HG02943 (cell line): ENCODE measurements at regions not wholly inside any gene's neighbourhood (a gene's known extent, or its start where the extent isn't known, plus 50 kb on each side); places are given as distances from the start of the nearest gene placed in this dataset.

ENCODE experiments used
- ATAC-seq: cut with Tn5 transposase; IDR thresholded peaks from one replicate; pipeline ENCODE4 v1.9.1; 2021; ENCODE audit warnings: mild to moderate bottlenecking, low read depth, moderate library complexity; ENCODE audit not compliant: unreplicated experiment

DNA sequence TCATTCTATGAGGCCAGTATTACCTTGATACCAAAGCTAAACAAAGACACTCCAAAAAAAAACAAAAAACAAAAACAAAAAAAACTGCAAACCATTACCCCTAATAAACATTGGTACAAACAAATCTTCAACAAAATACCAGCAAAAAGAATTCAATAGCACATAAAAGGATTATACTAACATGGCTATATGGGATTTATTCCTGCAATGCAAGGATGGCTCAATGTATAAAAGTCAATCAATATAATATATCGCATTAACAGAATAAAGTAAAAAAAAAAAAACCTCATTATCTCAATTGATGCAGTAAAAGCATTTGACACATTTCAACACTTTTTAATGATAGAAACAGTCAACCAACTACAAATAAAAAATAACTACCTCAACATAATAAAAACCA, 233.3 kb upstream of the NFE2L3 start:
- ATAC-seq: no peak

DNA sequence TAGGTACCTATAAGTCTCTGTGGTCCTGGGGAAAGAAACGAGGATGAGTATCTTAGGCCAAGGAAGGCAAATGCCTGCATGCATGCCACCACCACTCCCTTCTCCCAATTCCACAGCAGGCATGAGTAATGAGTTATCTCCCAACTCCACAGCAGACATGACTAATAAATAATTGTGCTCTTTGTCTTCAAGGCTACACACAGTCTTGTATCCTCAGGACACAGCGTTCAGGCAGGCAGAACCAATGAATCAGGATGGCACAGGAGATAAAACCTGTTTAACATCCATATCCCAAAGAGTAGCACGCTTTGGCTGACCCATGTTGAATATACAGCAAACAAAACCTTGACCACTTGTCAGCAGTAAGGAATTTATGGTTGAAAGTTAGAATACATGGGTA, 229.7 kb upstream of the NFE2L3 start:
- no peak for ATAC-seq

DNA sequence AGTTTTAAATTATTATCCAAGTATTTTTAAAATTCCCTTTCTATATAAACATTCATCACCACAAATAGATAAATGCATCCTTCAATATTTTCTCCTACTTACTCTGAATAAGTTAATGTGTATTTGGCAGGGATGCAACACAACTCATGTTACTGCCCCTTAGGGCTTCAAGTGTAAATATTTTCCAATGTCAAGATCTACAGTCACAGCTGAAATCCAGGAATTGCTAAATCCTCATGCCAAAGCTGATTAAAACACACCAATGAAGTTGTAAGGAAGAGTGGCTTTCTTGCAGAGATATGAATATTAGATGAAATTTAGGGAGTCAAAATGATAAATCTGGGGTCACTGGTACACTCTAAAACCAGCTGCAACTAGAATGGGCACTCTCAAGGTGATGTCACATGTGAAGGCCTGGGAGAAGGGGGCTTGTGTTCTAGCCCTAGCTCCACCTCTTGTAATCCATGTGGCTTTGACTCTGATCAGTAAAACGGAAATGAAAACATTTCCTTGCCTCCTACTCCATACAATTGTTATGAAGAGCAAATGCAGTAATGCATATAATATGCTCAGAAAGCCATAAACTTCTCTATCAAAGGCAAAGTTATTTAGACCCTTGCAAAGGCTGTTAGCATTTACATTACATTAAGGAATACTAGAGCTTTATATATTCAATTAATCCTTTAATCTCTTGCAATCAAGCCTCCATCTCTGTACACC, 228.1 kb upstream of the NFE2L3 start:
- ATAC-seq: no peak

DNA sequence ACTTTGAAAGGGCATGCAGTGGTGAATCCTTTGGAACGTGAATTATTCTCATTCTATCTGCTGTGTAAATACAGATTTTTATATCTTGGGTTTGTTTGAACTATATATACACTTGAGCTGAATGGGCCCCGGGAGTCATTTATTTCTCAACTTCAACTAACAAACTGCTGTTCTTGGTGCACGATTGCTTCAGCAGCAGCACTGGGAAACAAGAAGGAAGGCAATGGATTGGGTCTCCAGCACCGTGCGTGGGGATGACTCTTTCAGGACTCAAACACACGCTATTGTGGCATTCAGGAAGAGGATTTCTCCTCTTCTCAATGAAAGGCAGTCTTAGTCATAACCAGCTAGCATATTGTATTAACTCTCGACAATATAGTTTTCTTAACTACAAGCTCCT, 226.0 kb upstream of the NFE2L3 start:
- no peak for ATAC-seq

DNA sequence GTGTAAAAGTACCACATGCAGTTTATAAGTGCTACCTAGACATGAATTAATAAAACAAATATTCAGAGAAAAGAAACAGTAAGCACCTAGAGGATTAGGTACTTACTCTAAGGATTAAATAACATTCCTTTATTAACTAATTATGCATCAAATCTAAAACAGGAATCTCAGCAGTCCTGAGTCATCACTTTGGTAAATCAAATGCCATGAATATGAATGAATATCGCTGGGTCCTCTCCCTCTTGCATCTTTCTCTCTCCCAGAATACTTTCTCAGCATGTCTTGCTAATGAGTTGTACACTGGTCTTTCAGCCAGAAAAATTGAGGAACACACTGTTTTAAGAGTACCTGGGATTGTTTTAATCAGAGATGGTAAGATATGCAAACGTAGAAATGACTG, 225.5 kb upstream of the NFE2L3 start:
- ATAC-seq: no peak

DNA sequence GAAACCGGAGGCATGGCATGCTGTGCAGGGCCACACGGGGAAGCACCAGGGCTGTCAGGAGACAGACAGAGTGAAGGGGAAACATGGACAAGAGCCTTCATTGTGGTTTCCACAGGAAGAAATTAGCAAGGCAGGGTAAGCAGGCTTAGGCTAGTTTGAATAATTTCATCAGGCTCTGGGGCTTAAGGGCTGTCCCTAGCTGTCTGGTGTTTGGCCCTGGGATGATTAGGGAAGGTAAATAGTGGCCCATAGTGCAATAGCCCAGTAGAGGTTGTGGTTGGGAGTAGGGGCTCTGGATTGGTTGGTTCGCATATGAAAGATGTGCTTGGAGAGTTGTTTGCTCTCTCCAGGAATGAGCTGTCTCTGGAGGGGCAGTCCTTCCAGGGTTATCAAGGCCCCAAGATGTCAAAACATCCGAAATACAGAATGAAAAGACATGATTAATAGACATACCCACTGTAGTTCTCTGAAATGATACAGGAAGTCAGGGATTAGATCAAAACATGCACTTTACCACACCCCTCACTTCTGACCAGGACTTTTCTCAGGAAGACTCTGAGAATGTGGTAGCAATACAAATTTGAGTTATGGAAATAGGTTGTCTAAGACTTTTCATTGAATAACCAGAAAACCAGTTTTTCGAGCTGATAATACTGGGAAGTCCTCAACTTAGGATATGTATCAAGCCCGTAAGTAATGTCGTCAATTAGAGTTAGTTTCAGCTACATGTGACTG, 224.9 kb upstream of the NFE2L3 start:
- no peak for ATAC-seq

DNA sequence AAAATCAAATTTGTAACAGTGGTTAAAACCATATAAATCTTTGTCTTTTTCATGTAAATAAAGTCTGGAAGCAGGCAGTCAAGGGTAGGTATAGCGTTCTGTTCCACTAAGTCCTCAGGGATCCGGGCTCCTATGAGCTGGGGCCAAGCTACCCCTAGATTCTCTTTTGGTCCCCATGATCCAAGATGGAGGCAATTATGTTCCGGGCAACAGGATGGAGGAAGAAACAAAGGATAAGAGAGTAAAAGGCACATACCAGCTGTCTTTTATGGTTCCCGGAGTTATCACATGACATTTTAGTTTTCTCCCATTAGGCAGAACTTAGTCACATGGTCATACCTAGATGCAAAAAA, 224.4 kb upstream of the NFE2L3 start:
- ATAC-seq: no peak

DNA sequence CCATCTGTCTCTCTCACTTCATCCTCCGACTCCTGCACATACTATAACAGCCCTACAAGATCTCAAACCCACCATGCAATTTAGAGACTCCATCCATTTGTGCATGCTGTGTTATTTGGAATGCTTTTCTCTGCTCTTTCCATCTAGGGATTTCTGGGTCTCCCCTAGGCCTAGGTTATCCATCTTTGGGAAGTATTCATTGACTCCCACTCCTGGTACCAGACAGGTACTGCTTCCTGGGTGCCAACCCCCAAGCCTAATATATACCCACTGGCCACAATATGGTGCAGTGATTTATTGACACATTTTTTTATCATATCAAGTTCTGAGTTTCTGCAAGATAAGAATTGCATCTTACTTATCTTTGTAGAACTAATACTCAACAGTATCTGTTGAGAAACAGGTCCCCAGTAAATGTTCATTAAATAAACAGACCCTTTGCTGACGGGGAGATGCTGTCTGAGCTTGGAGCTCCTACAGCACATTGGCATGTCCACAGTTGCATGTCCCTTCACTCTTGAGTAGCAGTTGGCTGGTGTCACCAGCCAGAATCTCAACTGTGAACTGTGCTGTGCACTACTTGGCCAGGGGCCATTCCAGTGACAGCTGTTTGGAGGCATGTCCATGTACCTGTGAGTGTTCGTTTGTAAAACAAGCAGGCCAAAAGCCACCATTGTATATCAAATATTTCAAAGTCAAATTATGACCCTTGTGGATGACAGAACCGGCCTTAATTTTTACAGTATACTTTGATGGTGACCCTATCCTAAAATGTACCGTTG, 223.3 kb upstream of the NFE2L3 start:
- ATAC-seq: no peak

DNA sequence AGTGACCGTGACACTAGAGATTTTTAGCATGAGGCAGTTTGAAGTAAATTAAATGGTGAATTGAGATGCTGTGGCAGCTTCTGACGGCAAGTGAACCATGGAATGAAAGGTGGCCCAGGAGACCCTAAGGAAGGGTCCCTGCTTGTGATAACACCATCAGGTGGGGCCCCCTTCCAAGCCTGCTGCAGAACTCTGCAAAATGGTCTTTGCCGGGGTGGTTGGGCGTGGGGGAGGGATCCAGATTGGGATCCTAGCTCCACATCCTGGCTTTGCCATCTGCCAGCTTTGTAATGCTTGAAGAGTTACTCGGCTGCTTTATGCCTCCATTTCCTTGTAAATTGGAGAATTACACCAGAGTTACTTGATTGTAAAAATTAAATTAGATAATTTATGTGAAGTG, 222.6 kb upstream of the NFE2L3 start:
- ATAC-seq: no peak

DNA sequence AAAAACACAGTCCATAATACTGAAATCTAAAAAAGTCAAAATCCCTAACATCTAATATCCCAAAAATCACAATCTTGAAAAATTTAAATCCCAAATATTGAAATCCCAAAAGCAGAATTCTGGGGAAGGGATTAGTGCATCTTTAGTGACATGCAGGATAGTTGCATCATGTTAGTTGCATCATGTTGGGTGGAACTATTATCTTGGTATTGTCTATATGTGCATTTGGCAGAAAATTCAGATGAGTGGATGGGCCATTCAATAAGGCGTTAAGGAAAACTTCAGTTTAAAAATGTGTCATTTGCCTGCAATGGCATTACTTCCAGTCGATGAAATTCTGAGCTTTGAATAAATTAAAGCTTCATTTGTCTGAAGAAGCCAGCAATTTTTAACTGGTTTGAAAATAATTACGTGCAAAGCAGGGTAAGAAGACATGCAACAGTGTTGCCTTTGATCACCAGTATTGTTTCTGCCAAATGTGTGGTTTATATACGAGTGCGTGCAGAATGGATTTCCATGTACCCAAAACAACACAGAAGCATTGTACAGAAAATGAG, 221.4 kb upstream of the NFE2L3 start:
- ATAC-seq: no peak

DNA sequence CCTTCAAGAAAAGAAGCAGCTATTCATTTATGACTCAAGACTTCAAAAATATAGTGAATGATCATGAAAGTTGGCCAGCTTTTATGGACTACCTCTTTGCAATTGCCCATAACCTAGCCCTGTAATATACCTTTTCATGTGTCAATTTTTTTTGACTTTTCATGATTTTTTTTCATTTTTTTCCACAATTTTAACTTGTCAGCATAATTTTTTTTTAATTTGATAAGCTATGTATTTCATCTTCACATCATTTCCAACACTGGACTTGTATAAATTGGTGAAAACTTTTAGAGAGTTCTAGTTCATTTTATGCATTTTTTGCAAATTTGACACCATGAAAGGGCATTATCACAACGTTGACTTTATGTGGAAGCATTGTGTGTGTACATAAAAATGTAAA, 220.8 kb upstream of the NFE2L3 start:
- ATAC-seq: no peak

DNA sequence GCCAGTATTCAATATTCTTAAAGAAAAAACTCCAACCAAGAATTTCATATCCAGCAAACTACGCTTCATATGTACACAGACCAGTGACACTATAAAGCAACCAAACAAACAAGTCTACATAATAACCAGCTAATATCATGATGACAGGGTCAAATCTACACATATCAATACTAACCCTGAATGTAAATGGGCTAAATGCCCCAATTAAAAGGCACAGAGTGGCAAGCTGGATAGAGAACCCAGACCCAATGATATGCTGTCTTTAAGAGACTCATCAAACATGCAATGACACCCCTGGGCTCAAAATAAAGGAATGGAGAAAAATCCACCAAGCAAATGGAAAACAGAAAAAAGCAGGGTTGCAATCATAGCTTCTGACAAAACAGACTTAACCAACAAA, 218.1 kb upstream of the NFE2L3 start:
- no peak for ATAC-seq

DNA sequence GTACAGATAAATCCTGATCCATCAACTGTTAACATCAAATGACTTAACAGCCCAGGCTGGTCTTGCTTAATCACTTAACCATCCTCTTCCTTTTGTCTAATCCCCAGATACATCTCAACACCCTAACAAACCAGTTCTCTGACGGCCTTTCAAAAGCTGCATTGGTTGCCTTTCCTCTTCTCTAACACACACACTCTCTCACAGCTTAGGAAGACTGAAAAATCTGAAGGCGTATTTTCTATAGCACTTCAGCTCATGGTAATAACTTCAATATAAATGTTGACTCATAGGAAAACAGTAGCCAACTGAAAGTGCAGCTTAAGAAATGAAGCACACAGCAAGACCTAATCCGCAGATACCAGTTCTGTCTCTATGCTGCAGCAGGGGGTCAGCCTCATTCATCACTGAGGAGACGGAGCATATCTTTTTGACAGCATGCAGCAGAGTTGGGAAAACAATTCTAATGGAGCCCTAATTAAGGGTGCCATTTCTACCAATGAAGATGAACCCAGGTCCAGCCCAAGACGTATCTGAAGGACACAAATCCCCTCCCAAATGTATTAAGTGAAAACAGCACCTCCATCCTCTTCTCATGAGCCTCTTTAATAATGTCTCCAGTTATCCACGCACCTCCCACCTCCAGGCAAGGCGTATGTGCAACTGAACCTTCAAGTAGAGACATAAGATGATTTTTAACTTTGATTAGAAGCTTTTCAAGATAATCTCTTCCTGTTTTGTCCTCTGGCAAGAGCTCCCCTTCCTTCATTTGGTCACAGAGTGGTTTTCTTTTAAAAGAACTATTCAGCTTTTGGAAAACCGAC, 211.7 kb upstream of the NFE2L3 start:
- ATAC-seq: no peak

DNA sequence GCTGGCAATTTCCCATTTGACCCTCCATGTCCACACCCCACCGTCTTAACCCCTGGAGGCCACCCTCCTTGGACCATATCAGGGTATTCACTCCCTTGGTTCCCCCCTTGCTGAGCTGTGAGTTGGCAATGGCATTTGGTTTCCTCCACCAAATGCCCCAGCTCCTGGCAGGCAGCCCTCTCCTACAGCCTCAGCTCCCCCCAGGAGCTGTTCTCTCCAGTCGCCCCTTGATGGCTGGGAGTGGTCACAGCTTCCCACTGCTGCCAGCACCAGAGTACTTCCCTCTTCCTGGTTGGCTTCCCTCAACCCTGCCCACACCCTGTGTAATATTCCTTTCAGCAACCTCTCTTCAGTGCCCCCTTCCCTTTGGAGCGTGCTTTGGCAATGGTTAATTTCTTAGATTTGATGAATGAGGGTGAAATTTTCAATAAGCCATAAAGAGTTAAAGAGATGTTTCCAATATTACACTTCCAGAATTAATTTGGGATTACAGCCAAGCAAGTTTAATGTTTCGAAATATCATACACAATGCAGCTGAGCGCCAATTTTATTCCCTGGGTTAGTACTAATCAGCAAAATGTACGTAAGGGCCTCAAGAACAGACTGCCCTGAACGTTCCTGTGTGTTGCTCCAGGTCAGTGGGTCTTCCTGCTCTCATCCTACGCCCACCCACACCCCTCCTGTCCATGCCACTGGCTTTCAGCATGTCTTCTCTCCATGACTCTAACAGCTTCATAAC, 207.1 kb upstream of the NFE2L3 start:
- no peak for ATAC-seq

DNA sequence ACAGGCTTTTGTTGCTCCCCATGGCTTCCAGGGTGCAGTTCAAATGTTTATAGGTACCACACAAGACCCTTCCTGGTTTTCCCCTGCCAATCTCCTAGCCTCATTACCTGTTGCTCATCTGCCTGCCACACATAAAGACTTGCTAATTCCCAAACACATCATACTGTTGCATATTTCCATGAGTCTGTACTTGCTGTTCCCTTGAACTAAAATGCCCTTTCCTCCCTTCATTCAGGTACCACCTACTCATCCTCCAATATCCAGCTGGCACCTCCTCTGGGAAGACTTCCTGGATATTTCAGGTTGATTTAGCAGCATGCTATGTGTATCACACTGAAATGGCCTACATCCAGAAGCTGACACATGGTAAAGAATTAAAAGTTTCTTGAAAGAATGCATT, 206.4 kb upstream of the NFE2L3 start:
- no peak for ATAC-seq

DNA sequence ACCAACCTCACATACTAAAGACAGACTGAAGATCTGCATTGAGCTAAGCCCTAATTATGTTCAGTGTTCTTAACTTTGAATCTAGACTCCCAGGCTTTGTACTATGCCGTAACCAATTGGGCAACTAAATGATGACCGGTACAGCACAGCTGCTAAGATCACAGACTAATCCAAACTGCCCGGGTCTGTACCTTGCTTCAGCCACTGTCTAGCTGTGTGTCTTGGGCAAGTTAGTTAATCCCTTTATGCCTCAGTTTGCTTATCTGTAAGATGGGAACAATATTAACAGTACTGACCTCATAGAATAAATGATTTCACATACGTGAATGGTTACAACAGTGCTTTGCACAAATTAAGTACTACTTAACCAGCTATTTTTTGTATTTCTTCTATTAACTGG, 205.8 kb upstream of the NFE2L3 start:
- ATAC-seq: no peak

DNA sequence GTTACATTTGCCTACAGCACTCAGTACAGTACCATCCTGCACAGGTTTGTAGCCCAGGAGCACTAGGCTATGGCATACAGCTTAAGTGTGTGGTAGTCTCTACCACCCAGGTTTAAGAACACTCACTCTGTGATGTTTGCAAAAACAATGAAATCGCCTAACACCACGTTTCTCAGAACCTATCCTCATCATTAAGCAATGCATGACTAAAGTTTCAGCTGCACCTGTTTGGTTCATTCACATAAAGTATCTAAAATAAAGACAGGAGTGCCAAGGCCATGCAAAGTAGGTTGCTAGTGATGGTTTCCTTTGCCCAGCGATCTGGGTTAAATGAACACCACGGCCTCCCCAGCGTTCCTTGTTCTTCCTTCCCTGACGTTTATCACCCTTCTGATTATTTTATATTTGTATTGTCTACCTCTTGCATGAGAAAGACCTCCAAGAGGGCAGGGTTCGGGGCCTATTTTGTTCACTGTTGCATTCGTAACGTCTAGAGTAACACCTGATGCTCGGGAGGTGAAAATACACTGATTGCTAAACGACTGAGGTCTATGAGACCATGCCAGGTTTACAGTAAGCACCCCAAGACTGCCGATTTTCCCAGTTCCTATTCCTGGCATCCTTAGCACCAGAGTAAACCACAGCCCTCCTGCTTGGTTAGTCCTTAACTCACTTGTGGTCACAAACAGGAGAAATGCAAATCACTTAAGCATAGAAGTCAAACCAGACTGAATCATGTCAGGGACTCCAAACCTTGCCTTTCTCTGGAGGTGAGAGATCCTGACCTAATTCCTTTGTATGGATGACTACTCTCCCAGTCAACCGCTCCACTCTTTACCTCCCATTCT, 204.1 kb upstream of the NFE2L3 start:
- no peak for ATAC-seq

DNA sequence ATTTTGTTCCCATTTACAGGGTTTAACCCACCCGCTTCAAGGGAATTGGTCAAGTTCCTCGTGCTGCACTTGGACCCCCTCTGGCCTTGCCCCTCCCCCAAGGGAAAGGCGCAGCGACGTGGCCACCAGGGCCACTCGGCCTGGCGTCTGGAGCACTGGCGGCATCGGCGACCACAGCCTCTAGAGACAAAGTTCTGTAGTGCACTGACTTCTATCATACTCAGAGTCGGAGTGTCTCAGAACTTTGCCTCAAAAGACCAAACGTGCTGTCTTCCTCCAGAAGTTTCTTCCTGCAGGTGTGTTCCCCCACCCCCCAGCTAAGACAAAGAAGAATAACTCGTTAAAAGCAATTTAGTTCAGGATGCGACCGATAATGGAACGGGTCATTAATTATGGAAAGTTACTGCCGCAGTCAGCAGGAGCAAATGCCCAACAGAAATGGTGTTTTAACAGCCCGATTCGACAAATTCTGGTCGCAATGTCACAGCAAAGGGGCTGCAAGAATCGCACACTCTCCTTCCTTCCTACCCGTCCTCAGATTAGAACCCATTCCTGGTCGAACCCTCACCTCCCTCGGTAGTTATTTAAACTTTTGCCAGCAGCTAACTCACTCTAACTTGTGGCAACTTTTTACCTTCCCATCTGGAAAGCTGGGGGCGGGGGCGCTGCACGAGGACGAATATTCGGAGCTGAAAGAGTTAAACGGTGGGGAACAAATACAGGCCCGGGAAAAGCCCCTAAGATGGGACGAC, 202.1 kb upstream of the NFE2L3 start:
- no peak for ATAC-seq
